HG03097 (cell line): ENCODE measurements at regions not wholly inside any gene's neighbourhood (a gene's known extent, or its start where the extent isn't known, plus 50 kb on each side); places are given as distances from the start of the nearest gene placed in this dataset.

Source experiments
- ATAC-seq: cut with Tn5 transposase; IDR thresholded peaks from one replicate; pipeline ENCODE4 v1.9.1; 2021; ENCODE audit not compliant: unreplicated experiment, low FRiP score

DNA sequence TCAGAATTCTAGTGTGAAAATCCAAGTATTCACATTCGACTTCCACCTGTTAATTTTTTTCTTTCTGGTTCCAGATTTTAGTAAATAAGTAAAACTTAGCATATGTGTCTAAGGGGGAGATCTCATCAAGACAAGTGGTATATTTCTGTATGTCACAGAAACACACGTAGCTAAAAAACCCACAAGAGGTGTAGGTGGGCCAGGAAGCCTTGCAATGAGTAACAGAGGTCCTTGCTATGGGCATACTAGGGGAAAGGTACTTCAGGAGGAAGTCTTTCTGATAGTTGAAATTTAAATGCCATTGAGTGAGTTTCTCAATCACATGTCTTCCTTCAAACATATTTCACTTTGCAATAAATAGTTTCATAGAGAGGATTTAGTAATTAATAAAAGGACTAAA lies 315.8 kb downstream of the MID1IP1 start:
- ATAC-seq, result no peak

DNA sequence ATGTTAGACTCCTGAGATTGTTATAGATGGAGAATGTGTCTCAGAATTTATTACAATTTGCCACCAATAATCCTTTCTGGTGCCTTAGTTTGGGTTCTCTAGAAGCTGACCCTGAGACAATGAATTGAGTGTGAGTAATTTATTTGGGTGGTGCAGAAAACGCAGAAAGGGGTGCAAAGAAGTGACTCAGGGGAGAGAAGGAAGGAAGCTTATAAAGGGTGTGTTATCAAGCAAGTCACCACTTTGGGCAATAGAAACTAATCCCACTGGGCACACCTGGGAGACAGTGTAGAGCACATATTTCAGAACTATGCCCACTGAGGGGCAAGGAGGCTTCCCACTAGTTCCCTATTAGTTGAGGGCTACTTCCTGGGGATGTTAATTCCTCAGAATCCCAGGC lies 320.6 kb downstream of the MID1IP1 start:
- ATAC-seq, result no peak

DNA sequence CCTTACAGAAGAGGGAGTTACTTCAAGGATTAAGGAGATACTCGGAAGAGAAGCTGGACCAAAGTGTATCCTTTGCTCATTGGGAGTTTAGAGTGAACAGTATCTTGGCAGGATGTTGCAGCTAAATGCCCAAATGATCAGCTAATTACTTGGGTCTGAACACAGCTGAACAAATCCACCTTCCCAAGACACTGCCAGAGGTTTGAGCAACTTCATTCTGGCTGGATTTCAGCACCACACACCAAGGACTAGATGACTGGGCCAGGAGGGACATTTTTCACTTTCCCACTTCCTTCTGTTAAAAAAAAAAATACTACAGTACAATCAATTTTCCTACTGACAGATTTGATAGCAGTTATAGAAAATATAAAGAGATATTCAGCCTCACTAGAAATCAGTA lies 324.6 kb downstream of the MID1IP1 start:
- no peak for ATAC-seq

GRCh38 chrX:39133971-39134370 lies 332.7 kb downstream of the MID1IP1 start:
- ATAC-seq, result no peak

- no peak for ATAC-seq
These were observed 336.2 kb downstream of the MID1IP1 start for GRCh38 chrX:39137363-39137954.

- no peak for ATAC-seq
These were observed 339.3 kb downstream of the MID1IP1 start for GRCh38 chrX:39140581-39140980.

- ATAC-seq, result no peak
These were observed 343.1 kb downstream of the MID1IP1 start for GRCh38 chrX:39144323-39144722.

- ATAC-seq, result no peak
These were observed 343.7 kb downstream of the MID1IP1 start for GRCh38 chrX:39144956-39145355.

GRCh38 chrX:39145859-39146258 lies 344.6 kb downstream of the MID1IP1 start:
- no peak for ATAC-seq

DNA sequence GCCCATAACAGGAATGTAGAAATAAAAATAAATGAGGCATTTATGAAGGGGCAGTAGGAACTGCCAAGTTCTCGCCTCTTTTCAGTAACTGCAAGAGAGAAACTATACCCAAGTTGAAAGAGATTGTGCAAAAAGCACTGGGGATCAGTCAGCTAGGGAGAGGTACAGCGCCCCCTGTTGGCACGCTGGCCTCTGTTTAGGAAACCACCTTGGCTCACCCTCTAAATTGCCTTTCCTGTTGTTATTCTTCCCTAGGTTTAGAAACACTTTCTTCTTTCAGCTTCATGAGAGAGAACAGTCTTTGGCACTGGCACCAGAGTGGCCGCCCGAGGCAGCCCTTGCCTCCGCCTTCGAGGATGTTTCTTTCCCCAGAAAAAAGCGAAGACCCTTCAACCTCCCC lies 348.5 kb downstream of the MID1IP1 start:
- ATAC-seq, result no peak

GRCh38 chrX:39150220-39150619 lies 349.0 kb downstream of the MID1IP1 start:
- ATAC-seq, result no peak

DNA sequence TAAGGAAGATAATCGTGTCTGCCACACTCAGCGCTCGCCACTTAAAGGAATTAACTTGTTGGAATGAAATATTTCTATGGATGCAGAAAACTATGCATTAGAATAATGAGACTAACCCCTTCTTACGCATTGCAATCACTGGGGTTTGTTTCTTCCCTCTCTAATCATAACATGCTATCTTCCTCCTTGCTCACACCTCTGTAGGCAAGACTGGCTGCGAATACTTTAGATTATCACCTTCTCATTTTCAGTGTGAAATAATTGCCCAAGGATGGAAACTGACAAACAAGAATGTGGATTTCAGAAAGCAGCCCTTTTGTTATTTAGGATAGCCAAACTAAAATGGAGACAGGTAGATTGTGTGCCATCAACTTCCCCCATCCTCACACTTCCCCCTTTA lies 349.4 kb downstream of the MID1IP1 start:
- ATAC-seq, result no peak

- ATAC-seq, result no peak
These were observed 350.9 kb downstream of the MID1IP1 start for GRCh38 chrX:39152106-39152649.

GRCh38 chrX:39156051-39156450 lies 354.8 kb downstream of the MID1IP1 start:
- no peak for ATAC-seq

DNA sequence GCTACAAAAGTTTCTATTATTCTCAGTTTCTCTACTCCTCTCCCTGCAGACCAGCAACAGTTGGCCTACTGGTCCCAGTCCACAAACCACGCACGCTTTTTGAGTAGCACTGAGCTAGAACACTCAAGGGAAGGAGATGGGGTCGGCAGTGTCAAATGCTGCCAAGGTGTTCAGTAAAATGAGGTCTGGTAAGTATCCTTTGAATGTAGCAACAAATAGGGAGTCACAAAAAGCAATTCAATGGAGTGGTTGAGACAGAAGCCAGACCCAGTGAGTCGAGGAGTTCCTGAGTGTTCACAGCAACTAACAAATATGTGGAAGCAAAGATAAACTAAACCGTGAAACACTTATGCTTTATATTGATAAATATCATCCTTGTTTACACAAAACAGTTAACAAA lies 355.7 kb downstream of the MID1IP1 start:
- no peak for ATAC-seq

GRCh38 chrX:39157796-39158195 lies 356.5 kb downstream of the MID1IP1 start:
- ATAC-seq, result no peak

DNA sequence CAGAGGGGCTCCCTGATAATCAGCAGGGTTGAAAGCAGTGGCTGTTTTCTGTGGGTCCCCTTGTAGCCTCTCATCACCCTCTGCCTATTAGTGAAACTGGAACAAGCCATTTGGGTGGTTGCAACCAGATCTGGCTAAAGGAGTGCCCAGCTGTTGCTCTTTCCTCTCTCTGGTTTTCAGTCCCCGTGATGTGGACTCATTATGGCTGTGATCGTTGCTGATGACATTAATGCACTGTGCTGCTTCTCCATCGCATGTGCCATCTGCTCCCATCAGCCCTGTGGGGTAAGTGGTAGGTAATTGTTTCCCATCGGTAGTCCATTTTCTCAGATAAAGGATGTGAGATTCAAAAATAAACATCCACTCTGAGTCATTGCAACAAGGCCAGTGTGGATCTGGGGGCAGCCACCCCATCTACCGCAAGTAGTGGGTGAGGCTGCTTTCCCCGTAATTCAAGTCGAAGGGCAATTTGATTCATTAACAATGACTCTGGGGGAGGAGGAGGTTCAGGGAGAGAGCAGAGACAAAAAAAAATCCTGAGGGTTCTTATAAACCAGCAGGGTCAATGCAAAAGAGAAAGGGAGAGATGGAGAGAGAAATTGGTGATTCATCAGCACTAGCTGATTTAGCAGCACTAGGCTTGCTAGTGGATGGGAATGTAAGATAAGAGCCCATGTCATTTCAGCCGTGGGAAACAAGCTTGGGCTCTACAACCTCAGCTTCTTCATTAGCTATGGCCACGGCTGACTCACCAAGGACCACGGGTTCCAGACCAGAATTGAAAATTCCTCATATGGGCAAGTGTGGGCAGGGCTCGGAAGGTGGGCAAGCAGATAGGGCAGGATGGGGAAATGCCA lies 357.8 kb downstream of the MID1IP1 start:
- peak; percentile 50 for ATAC-seq

GRCh38 chrX:39159921-39160507 lies 358.8 kb downstream of the MID1IP1 start:
- no peak for ATAC-seq

DNA sequence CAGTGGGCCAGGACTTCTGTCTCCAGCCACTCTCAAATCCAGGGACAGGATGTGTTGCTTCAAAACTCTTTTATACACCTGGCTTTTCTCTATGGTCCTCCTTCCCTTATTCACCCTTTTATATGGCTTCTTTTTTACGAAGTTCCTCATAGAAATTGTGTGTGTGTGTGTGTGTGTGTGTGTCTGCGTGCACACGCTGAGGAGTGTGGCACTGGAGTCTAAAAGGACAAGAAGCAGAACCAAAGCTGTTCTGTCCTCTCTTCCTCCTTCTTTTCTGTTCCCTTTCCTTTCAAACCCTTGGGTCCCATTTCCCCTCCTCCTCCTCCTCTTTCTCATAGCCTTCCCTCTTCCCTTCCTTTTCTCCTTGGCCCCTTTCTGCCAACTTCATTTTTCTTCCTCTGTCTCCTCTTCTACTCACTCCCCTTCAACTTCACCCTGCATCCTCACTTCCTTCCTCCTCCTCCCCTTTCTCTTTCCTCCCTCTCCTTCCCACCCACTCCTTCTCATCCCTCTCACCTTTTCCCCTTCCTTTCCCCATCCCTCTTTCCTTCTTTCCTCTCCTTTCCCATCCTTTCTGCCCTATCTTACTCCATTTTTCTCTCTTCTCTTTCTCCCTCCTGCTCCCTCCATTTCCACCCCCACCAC lies 360.5 kb downstream of the MID1IP1 start:
- ATAC-seq, result no peak

DNA sequence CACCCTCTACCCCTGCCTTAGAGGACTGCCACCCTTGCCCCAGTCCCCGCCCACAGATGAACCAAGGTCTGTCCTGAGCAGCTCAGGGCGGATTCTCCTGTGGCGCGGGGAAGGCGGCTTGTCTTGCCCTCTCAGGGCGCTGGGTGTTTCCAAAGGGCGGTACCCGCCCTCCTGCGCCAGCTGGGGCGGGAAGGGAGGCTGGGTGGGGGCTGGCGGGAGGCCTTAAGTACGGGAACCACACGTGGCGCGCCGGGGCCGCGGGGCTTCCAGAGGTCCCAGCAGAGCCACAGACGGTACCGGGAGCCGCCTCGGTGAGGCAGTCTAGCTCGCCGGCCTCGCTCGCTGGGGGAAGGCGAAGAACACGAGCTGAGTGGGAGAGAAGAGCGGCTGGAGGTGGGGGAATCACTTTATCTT lies 361.1 kb downstream of the MID1IP1 start:
- no peak for ATAC-seq

DNA sequence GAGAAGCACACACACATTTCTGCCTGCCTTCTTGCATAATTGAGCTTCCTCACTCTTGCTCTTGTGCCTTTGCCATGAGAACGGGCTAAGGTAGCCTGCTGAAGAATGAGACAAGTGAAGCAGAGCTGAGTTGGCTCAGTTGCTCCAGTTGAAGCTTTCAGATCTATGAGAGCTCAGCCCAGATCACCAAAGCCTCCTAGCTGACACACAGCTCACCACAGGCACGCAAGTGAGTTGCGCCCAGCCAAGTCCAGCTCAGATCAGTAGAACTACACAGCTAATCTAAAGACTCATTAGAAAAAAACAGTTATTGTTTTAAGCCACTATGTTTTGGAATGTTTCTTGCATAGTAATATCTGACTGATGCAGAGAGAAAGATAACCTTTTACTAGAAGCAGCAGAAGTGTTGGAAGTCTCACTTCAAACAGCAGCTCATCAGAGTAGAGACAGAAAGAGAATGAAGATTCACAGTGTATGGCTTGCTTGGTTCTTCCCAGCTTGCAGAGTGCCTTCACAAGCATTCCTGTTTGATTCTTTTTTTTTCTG lies 362.4 kb downstream of the MID1IP1 start:
- ATAC-seq, result no peak
